22Rv1 (cell line): ENCODE measurements at regions not wholly inside any gene's neighbourhood (a gene's known extent, or its start where the extent isn't known, plus 50 kb on each side); places are given as distances from the start of the nearest gene placed in this dataset.

Source experiments
- H3K27ac ChIP-seq: fragments of 450-650 bp; 2 replicates; pipeline ENCODE4 v1.5.1; 2017
- CTCF ChIP-seq: fragments of 450-650 bp; IDR thresholded peaks from 2 replicates; pipeline ENCODE4 v1.5.1; 2017; ENCODE audit warnings: mild to moderate bottlenecking
- ZFX ChIP-seq: fragments of 450-650 bp; IDR thresholded peaks from 2 replicates; pipeline ENCODE4 v1.6.1; 2017; ENCODE audit warnings: antibody characterized with exemption, borderline replicate concordance

GRCh38 chr16:79703066-79703465, 102.5 kb upstream of the MAF start:
- no peak overlapping the region for H3K27ac ChIP-seq
- TF ChIP-seq CTCF = no peak
- TF ChIP-seq ZFX = no peak

GRCh38 chr16:79698341-79698753, 97.8 kb upstream of the MAF start:
- no peak overlapping the region for H3K27ac ChIP-seq

GRCh38 chr16:79697562-79698112, 97.1 kb upstream of the MAF start:
- H3K27ac ChIP-seq = no peak overlapping the region
- TF ChIP-seq ZFX (no peak), CTCF (no peak)

More at GRCh38 chr16:79698341-79698753, 97.8 kb upstream of the MAF start:
- TF ChIP-seq CTCF (no peak), ZFX (no peak)

- TF ChIP-seq ZFX (no peak), CTCF (no peak)
- H3K27ac ChIP-seq = no peak overlapping the region
Observed at GRCh38 chr16:79691007-79691406, 90.5 kb upstream of the MAF start.

- no peak overlapping the region for H3K27ac ChIP-seq
- TF ChIP-seq CTCF (no peak), ZFX (no peak)
Observed at GRCh38 chr16:79690159-79690558, 89.6 kb upstream of the MAF start.

GRCh38 chr16:79687249-79688130, 87.0 kb upstream of the MAF start:
- no peak for TF ChIP-seq CTCF
- TF ChIP-seq ZFX = no peak
- H3K27ac ChIP-seq = no peak overlapping the region

- H3K27ac ChIP-seq = no peak overlapping the region
- TF ChIP-seq ZFX (no peak), CTCF (no peak)
Observed at GRCh38 chr16:79685871-79686270, 85.3 kb upstream of the MAF start.
